HEK293T (cell line): ENCODE measurements at regions not wholly inside any gene's neighbourhood (a gene's known extent, or its start where the extent isn't known, plus 50 kb on each side); places are given as distances from the start of the nearest gene placed in this dataset.

Experiments
- ARNT ChIP-seq: fragments of 450-650 bp; IDR thresholded peaks from 2 replicates; pipeline ENCODE4 v1.6.1; 2017; ENCODE audit warnings: mild to moderate bottlenecking
- ELF4 ChIP-seq: fragments of 450-650 bp; IDR thresholded peaks from 2 replicates; pipeline ENCODE4 v1.6.1; 2017; ENCODE audit warnings: antibody characterized with exemption
- FOXA1 ChIP-seq: fragments of 450-650 bp; IDR thresholded peaks from 2 replicates; pipeline ENCODE4 v1.6.1; 2016; ENCODE audit warnings: mild to moderate bottlenecking
- FOXK2 ChIP-seq: fragments of 450-650 bp; IDR thresholded peaks from 2 replicates; pipeline ENCODE4 v1.6.1; 2016; ENCODE audit warnings: mild to moderate bottlenecking
- FOXM1 ChIP-seq: fragments of 450-650 bp; IDR thresholded peaks from 2 replicates; pipeline ENCODE4 v1.6.1; 2017; ENCODE audit warnings: mild to moderate bottlenecking, borderline replicate concordance
- HDGF ChIP-seq: fragments of 450-650 bp; IDR thresholded peaks from 2 replicates; pipeline ENCODE4 v1.6.1; 2017; ENCODE audit warnings: antibody characterized with exemption, borderline replicate concordance
- L3MBTL2 ChIP-seq: fragments of 450-650 bp; conservative IDR thresholded peaks from 2 replicates; pipeline ENCODE4 v1.6.1; 2016; ENCODE audit warnings: mild to moderate bottlenecking
- NFRKB ChIP-seq: fragments of 450-650 bp; IDR thresholded peaks from 2 replicates; pipeline ENCODE4 v1.6.1; 2016; ENCODE audit warnings: mild to moderate bottlenecking, moderate library complexity
- SUZ12 ChIP-seq: fragments of 450-650 bp; IDR thresholded peaks from 2 replicates; pipeline ENCODE4 v1.6.1; 2016; ENCODE audit warnings: mild to moderate bottlenecking
- TARDBP ChIP-seq: fragments of 450-650 bp; IDR thresholded peaks from 2 replicates; pipeline ENCODE4 v1.6.1; 2016
- ZNF384 ChIP-seq: fragments of 450-650 bp; IDR thresholded peaks from 2 replicates; pipeline ENCODE4 v1.6.1; 2016

DNA sequence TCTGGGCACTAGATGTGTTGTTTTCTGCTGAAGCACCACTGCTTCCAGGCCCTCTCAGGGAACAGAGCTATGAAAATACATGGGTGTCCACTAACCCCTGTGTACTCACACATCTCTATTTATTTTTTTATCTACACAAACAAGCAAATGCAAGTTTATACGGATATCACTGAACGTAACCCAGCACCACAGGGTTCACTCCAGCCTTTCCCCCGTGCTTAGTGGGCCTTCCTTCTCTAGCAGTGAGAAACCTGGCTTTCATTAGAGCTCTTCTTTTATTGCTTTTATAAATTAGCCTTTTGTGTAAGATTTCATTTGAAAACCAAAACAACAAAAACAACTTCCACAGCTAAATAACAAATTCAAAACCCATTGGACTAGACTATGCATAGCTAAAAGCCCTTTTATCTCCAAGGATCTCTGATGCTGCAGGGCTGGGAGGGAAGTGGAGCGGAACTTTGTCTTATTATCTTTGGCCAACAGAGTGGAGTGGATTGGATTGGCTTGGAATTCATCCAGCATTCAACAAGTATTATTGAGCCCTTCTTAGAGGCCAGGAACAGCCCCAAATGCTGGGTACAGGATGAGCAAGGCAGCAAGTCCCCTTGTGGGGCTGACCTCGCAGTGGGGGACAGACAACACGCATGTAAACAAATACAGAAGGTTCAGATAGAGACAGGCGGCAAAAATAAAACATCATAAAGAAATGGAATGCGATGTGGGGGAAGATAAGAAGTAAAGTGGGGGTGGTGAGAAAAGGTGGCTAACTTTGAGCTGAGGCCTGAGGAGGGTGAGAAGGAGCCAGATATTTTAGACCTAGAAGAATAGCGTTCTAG, 371.8 kb upstream of the POU3F1 start:
- TF ChIP-seq NFRKB: no peak
- TF ChIP-seq ARNT: no peak
- no peak for TF ChIP-seq FOXM1
- no peak for TF ChIP-seq HDGF
- TF ChIP-seq SUZ12: no peak
- no peak for TF ChIP-seq TARDBP
- TF ChIP-seq ZNF384: no peak
- no peak for TF ChIP-seq ELF4
- no peak for TF ChIP-seq L3MBTL2
- TF ChIP-seq FOXK2: no peak
- TF ChIP-seq FOXA1: no peak
